ENCODE measurements at regions not wholly inside any gene's neighbourhood (a gene's known extent, or its start where the extent isn't known, plus 50 kb on each side); places are given as distances from the start of the nearest gene placed in this dataset.
A peak's percentile ranks its signal among the peaks of the same experiment; 100 is the strongest.

GRCh38 chr4:186887752-186888151 lies 164.1 kb upstream of the FAT1 start:
- Histone ChIP-seq H3K27ac (ENCODE audit: low read length) (no peak overlapping the region), H3K4me1 (ENCODE audit: control insufficient read depth, insufficient read depth, low read length) (no peaks in the 10 kb centered on the region), H3K27me3 (ENCODE audit: control insufficient read depth, insufficient read depth, low read length) (no peaks in the 10 kb centered on the region), H3K4me3 (ENCODE audit: low read length) (no peak overlapping the region), H3K36me3 (ENCODE audit: control insufficient read depth, insufficient read depth, low read length) (no peaks in the 10 kb centered on the region), H3K9me3 (ENCODE audit: control insufficient read depth, low read depth, low read length) (peaks cover 13% of the 10 kb centered on the region)
- 100% methylated on average over 1 of the region's 6 CpGs for WGBS (ENCODE audit: insufficient coverage, low lambda C conversion rate)
- no peak for DNase-seq

GRCh38 chr4:186889876-186890643 lies 166.4 kb upstream of the FAT1 start:
- H3K36me3 ChIP-seq (ENCODE audit: control insufficient read depth, insufficient read depth, low read length) = no peaks in the 10 kb centered on the region
- H3K9me3 ChIP-seq (ENCODE audit: control insufficient read depth, low read depth, low read length) = peaks cover 13% of the 10 kb centered on the region
- H3K27me3 ChIP-seq (ENCODE audit: control insufficient read depth, insufficient read depth, low read length) = no peaks in the 10 kb centered on the region
- WGBS (ENCODE audit: insufficient coverage, low lambda C conversion rate) = 100% methylated on average over 1 of the region's 46 CpGs
- H3K4me3 ChIP-seq (ENCODE audit: low read length) = no peak overlapping the region
- no peaks in the 10 kb centered on the region for H3K4me1 ChIP-seq (ENCODE audit: control insufficient read depth, insufficient read depth, low read length)
- H3K27ac ChIP-seq (ENCODE audit: low read length) = no peak overlapping the region
- no peak for DNase-seq

- Histone ChIP-seq H3K27me3 (ENCODE audit: control insufficient read depth, insufficient read depth, low read length) (no peaks in the 10 kb centered on the region), H3K36me3 (ENCODE audit: control insufficient read depth, insufficient read depth, low read length) (no peaks in the 10 kb centered on the region), H3K27ac (ENCODE audit: low read length) (no peak overlapping the region), H3K4me3 (ENCODE audit: low read length) (no peak overlapping the region), H3K9me3 (ENCODE audit: control insufficient read depth, low read depth, low read length) (peaks cover 13% of the 10 kb centered on the region), H3K4me1 (ENCODE audit: control insufficient read depth, insufficient read depth, low read length) (no peaks in the 10 kb centered on the region)
- DNase-seq = no peak
- no CpG with 5 or more reads among the region's 12 CpGs for WGBS (ENCODE audit: insufficient coverage, low lambda C conversion rate)
Observed at GRCh38 chr4:186891859-186892486, 168.3 kb upstream of the FAT1 start.

- H3K4me3 ChIP-seq (ENCODE audit: low read length) = no peak overlapping the region
- 100% methylated on average over 2 of the region's 4 CpGs for WGBS (ENCODE audit: insufficient coverage, low lambda C conversion rate)
- no peaks in the 10 kb centered on the region for H3K4me1 ChIP-seq (ENCODE audit: control insufficient read depth, insufficient read depth, low read length)
- H3K27ac ChIP-seq (ENCODE audit: low read length) = no peak overlapping the region
- DNase-seq = no peak
- no peaks in the 10 kb centered on the region for H3K27me3 ChIP-seq (ENCODE audit: control insufficient read depth, insufficient read depth, low read length)
- no peaks in the 10 kb centered on the region for H3K36me3 ChIP-seq (ENCODE audit: control insufficient read depth, insufficient read depth, low read length)
- H3K9me3 ChIP-seq (ENCODE audit: control insufficient read depth, low read depth, low read length) = no peaks in the 10 kb centered on the region
Observed at GRCh38 chr4:186898367-186898766, 174.7 kb upstream of the FAT1 start.

GRCh38 chr4:186900232-186900900 lies 176.7 kb upstream of the FAT1 start:
- no peak overlapping the region for H3K27ac ChIP-seq (ENCODE audit: low read length)
- no peaks in the 10 kb centered on the region for H3K4me1 ChIP-seq (ENCODE audit: control insufficient read depth, insufficient read depth, low read length)
- no peak overlapping the region for H3K4me3 ChIP-seq (ENCODE audit: low read length)
- WGBS (ENCODE audit: insufficient coverage, low lambda C conversion rate) = no CpG with 5 or more reads among the region's 9 CpGs
- peak in 1 of 2 donors; percentile 13 for DNase-seq
- no peaks in the 10 kb centered on the region for H3K9me3 ChIP-seq (ENCODE audit: control insufficient read depth, low read depth, low read length)
- no peaks in the 10 kb centered on the region for H3K27me3 ChIP-seq (ENCODE audit: control insufficient read depth, insufficient read depth, low read length)
- H3K36me3 ChIP-seq (ENCODE audit: control insufficient read depth, insufficient read depth, low read length) = no peaks in the 10 kb centered on the region

- H3K4me3 ChIP-seq (ENCODE audit: low read length) = no peak overlapping the region
- WGBS (ENCODE audit: insufficient coverage, low lambda C conversion rate) = no CpG with 5 or more reads among the region's 3 CpGs
- H3K36me3 ChIP-seq (ENCODE audit: control insufficient read depth, insufficient read depth, low read length) = no peaks in the 10 kb centered on the region
- H3K4me1 ChIP-seq (ENCODE audit: control insufficient read depth, insufficient read depth, low read length) = no peaks in the 10 kb centered on the region
- H3K27me3 ChIP-seq (ENCODE audit: control insufficient read depth, insufficient read depth, low read length) = no peaks in the 10 kb centered on the region
- H3K27ac ChIP-seq (ENCODE audit: low read length) = no peak overlapping the region
- no peaks in the 10 kb centered on the region for H3K9me3 ChIP-seq (ENCODE audit: control insufficient read depth, low read depth, low read length)
- DNase-seq = peak in 1 of 2 donors; percentile 14
Observed at GRCh38 chr4:186900984-186901383, 177.3 kb upstream of the FAT1 start.

GRCh38 chr4:186901850-186902249 lies 178.2 kb upstream of the FAT1 start:
- Histone ChIP-seq H3K4me1 (ENCODE audit: control insufficient read depth, insufficient read depth, low read length) (no peaks in the 10 kb centered on the region), H3K9me3 (ENCODE audit: control insufficient read depth, low read depth, low read length) (no peaks in the 10 kb centered on the region), H3K4me3 (ENCODE audit: low read length) (no peak overlapping the region), H3K36me3 (ENCODE audit: control insufficient read depth, insufficient read depth, low read length) (no peaks in the 10 kb centered on the region), H3K27me3 (ENCODE audit: control insufficient read depth, insufficient read depth, low read length) (no peaks in the 10 kb centered on the region), H3K27ac (ENCODE audit: low read length) (no peak overlapping the region)
- no CpG with 5 or more reads among the region's 3 CpGs for WGBS (ENCODE audit: insufficient coverage, low lambda C conversion rate)
- peak in 1 of 2 donors; percentile 21 for DNase-seq

GRCh38 chr4:186902361-186902760 lies 178.7 kb upstream of the FAT1 start:
- peak in 1 of 2 donors; percentile 56 for DNase-seq
- no peak overlapping the region for H3K27ac ChIP-seq (ENCODE audit: low read length)
- H3K27me3 ChIP-seq (ENCODE audit: control insufficient read depth, insufficient read depth, low read length) = no peaks in the 10 kb centered on the region
- no peak overlapping the region for H3K4me3 ChIP-seq (ENCODE audit: low read length)
- no peaks in the 10 kb centered on the region for H3K9me3 ChIP-seq (ENCODE audit: control insufficient read depth, low read depth, low read length)
- H3K36me3 ChIP-seq (ENCODE audit: control insufficient read depth, insufficient read depth, low read length) = no peaks in the 10 kb centered on the region
- WGBS (ENCODE audit: insufficient coverage, low lambda C conversion rate) = no CpG with 5 or more reads among the region's 4 CpGs
- no peaks in the 10 kb centered on the region for H3K4me1 ChIP-seq (ENCODE audit: control insufficient read depth, insufficient read depth, low read length)

- H3K4me3 ChIP-seq (ENCODE audit: low read length) = no peak overlapping the region
- H3K27ac ChIP-seq (ENCODE audit: low read length) = no peak overlapping the region
- peak in 1 of 2 donors; percentile 27 for DNase-seq
- no peaks in the 10 kb centered on the region for H3K36me3 ChIP-seq (ENCODE audit: control insufficient read depth, insufficient read depth, low read length)
- H3K4me1 ChIP-seq (ENCODE audit: control insufficient read depth, insufficient read depth, low read length) = no peaks in the 10 kb centered on the region
- no peaks in the 10 kb centered on the region for H3K9me3 ChIP-seq (ENCODE audit: control insufficient read depth, low read depth, low read length)
- no peaks in the 10 kb centered on the region for H3K27me3 ChIP-seq (ENCODE audit: control insufficient read depth, insufficient read depth, low read length)
- WGBS (ENCODE audit: insufficient coverage, low lambda C conversion rate) = 62% methylated on average over 2 of the region's 2 CpGs
Observed at GRCh38 chr4:186904101-186904500, 180.4 kb upstream of the FAT1 start.

- WGBS (ENCODE audit: insufficient coverage, low lambda C conversion rate) = no CpG with 5 or more reads among the region's 12 CpGs
- no peak for DNase-seq
- Histone ChIP-seq H3K4me3 (ENCODE audit: low read length) (no peak overlapping the region), H3K27ac (ENCODE audit: low read length) (no peak overlapping the region), H3K36me3 (ENCODE audit: control insufficient read depth, insufficient read depth, low read length) (no peaks in the 10 kb centered on the region), H3K27me3 (ENCODE audit: control insufficient read depth, insufficient read depth, low read length) (no peaks in the 10 kb centered on the region), H3K4me1 (ENCODE audit: control insufficient read depth, insufficient read depth, low read length) (no peaks in the 10 kb centered on the region), H3K9me3 (ENCODE audit: control insufficient read depth, low read depth, low read length) (no peaks in the 10 kb centered on the region)
Observed at GRCh38 chr4:186906722-186907121, 183.1 kb upstream of the FAT1 start.
